COLO829 (cell line): ENCODE measurements at regions not wholly inside any gene's neighbourhood (a gene's known extent, or its start where the extent isn't known, plus 50 kb on each side); places are given as distances from the start of the nearest gene placed in this dataset.
A peak's percentile ranks its signal among the peaks of the same experiment; 100 is the strongest.
"Not testable (repeated sequence)": the region's sequence is repeated elsewhere in the genome, so short reads cannot be mapped to it uniquely, and the experiment has no call there.

Experiments used
- DNase-seq: peaks from one replicate; pipeline ENCODE4 v3.0.0; 2012; ENCODE audit warnings: low spot score

- DNase-seq: not testable (repeated sequence)
These were observed 327.7 kb downstream of the REEP3 start for GRCh38 chr10:63848871-63849270.

DNA sequence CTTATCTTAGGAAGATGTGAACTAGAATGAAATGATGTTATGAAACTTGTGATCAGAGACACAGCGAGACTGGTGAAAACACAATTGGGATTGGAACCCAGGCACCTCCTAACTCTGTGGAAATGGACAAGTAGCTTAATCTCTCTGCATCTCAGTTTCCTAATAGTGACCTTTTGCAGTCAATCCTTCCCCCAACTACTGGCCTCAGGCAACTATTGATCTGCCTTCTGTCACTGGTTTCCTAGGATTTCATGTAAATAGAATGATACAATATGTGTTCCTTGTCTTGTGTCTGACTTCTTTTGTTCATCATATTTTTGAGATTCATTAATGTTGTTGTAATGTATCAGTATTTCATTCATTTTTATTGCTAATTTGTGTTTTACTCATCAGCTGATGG lies 341.7 kb downstream of the REEP3 start:
- DNase-seq: no peak

DNA sequence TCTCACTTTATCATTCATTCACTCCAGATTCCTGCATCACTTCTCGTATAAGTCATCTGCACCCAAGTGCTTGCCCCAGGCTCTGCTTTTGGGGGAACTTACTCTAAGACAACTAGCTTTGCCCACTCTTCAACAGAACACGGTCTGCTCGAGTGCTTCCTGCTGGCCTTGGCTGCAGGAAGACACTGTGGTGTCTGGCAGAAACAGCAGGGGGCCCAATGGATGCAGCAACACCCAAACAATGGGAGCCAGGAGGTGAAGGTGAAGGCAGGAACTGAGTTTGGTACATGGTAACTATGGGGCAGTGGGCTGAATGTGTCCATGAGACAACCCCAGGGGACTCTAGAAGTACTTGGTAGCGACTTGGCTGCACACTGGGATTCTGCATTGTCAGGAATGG lies 344.0 kb downstream of the REEP3 start:
- no peak for DNase-seq

DNA sequence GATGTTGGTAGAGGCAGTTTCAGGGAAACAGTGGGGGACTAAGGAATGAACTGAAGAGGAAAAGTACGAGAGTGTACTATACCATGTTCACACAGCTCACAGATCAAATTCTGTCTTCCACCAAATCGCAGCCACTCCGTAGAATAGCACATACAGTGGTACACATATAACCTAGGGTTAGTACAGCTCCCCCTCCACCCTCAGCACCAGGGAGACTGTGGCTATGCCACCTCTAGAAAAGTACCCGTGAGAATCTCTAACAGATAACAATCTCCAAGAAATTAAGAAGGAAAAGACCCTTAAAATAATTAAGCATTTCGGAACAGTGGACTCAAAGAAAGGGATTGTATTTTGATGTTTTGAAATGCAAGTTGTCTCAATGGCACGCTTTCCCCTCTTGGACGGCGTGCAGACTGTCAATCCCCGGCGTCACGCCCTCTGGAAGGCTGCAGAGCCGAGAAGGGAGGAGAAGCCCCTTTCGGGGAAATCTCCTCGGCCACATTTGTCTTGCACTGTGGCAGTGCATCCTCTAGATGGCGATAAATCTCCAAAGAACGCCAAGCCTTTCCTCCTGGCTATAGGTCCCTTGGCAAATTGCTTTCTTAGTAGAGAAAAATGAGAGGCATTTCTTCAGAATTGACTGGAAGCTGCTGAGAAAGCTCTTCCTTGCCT lies 345.0 kb downstream of the REEP3 start:
- DNase-seq: peak; percentile 72

- no peak for DNase-seq
These were observed 345.5 kb downstream of the REEP3 start for GRCh38 chr10:63866747-63867140.

- no peak for DNase-seq
These were observed 357.2 kb downstream of the REEP3 start for GRCh38 chr10:63878428-63878827.

- no peak for DNase-seq
These were observed 362.7 kb downstream of the REEP3 start for GRCh38 chr10:63883861-63884260.

DNA sequence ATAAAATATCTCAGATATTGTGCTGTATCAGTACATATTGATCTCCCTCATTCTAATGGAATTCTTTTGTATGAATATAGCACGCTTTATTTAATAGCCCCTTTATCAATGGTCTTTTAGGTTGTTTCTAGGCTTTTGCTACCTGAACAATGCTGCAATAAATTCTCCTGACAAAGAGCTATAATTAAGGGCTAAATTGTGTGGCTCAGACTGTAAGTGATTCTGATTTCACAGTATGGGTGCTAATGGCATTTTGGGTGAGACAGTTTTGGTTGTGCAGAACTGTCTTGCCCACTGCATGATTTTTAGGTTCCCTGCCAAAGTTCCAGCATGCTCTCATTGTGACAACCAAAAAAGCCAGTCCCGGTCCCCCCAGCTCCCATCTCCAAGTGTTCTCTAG lies 363.2 kb downstream of the REEP3 start:
- DNase-seq: no peak

DNA sequence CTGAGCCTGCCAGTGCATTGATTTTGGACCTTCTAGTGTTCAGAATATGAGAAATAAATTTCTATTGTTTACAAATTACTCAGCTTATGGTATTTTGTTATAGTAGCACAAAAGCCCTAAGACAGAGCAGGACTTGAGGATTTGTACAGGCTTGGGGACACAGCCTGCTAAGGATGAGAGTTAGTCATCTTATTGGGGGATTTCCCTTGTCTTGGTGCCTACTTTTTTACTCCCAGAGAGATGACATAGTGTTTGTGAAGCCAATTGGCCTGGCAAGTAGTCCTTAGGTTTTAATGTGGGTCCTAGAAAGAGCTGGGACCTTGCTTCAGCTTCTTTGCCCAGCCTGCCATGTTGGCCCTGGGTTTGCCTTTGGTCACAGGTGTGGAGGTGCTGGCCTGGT lies 364.0 kb downstream of the REEP3 start:
- DNase-seq: no peak

GRCh38 chr10:63886281-63887022 lies 365.3 kb downstream of the REEP3 start:
- DNase-seq: no peak

DNA sequence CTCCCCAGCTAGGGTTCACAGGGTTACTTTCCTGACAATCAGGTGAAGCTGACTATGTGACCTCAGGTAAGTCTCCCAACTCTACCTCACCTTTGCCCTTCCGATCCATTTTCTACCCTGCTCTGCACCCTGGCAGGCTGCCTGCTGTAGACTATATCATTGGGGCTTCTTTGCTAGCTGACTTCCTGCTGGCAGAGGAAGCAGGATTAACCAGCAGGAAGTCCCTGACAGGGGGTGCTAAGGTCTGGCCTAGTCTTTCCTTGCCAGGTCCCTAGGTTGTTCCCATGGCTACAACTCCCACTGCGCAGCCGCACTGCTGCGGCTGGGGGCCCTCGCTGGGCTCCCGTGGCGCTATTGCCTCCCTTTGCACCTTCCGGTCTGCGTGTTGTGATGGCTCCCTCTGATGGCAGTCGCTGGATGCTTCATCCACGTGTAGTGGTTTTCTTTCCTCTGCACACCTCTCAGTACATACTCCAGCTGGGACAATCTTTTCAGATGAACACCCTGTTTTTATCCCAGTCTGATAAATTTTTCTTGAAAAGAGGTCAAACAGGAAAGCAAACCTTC lies 365.9 kb downstream of the REEP3 start:
- no peak for DNase-seq

DNA sequence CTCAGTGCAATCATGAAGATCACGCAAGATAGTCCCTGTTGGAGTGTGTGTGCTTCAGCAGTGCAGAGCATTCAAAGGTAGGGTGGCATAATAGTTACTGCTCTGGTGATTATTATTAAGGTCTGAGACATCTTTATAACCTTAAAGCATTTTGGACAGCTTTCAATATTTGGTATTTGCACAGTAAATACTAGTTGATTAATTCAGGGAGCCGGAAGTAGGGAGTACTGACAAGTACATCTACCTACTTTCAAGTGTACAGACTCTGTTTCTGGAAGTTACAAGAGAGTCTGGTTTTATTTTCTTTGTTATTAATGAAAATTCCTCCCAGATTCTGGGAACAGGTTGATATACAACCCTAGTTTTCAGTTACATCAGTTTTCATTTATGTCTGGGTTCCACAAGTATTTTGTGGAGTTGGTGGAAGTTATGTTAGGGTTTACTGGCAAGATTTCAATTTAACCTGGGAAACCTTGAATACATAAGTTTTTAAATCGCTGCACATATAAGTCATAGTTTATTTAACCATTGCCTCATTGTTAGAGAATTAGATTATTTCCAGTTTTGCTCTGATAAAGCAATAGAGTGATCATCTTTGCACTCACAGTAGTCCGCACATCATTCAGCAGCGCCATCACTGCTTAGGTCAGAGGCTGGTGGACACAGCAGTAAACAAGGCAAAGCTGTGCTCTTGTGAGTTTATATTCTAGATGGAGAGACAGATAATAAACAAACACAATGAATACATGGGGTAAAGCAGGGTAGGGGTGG lies 366.6 kb downstream of the REEP3 start:
- no peak for DNase-seq

- no peak for DNase-seq
These were observed 368.6 kb downstream of the REEP3 start for GRCh38 chr10:63889803-63890202.

GRCh38 chr10:63896992-63897391 lies 375.8 kb downstream of the REEP3 start:
- DNase-seq: no peak

DNA sequence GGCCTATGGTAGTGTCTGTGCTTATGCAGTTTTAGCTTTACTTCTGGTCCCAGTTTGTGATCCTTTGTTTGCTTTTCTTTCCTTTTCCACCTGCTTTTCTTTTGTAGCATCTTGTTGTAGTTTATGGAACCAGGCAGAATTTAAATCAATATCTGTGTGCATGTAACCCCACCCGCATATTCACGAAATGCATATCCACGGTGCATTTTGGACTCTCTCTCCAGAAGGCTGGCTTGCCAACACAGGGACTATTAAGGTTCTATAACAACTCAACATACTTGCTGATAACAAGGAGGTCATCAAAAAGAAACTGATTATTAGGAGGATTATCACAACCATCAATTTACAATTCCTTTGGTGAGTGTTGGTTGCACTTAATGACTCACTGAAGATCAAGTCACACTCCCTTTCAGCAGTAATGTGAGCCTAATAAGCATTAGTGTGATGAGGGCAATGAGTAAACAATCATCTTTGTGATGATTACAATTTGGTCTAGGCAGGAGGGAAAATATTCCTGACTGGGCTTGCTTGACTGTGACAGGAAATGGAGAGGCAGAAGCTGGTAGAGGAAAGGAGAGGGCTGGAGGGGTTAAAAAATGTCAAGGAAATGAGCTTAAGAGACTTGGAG lies 378.6 kb downstream of the REEP3 start:
- no peak for DNase-seq

DNA sequence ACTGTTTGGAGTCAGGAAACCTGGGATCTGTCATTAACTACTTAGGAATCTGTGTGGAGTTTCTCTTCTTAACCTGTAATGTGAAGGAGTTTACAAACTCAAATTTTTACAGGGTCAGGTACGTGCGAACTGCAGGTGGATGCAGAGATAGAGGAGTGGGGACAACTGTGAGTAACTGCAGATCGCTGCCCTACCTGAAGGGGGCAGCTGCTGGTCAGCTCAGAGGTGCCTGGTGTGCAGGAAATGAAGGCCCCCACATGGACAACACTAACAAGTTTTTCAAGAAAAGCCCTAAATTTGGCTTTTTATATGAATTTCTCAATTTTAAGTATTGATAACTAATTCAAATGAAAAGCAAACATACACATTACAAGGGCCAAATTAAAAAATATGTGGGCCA lies 380.0 kb downstream of the REEP3 start:
- DNase-seq: no peak

- no peak for DNase-seq
These were observed 380.7 kb downstream of the REEP3 start for GRCh38 chr10:63901881-63902280.

DNA sequence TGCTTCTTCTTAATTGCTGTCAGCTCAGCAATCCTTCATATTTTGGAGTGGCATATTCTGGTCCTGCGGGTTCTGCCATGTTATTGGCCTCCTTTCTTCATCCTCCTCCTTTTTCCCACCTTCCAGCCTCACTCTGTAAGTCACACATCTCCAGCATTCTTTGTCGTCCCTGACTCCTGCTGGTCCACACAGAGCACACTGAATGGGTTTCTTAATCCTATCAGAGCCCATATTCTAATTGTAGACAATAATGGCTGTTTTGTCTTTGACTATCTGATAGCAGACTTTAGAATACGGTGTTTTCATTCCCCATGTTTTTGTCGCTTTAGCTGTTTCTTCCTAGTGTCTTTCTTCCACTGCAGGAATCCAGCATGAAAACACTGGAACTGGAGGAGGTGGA lies 389.6 kb downstream of the REEP3 start:
- no peak for DNase-seq

GRCh38 chr10:63915240-63915639 lies 394.0 kb downstream of the REEP3 start:
- no peak for DNase-seq

DNA sequence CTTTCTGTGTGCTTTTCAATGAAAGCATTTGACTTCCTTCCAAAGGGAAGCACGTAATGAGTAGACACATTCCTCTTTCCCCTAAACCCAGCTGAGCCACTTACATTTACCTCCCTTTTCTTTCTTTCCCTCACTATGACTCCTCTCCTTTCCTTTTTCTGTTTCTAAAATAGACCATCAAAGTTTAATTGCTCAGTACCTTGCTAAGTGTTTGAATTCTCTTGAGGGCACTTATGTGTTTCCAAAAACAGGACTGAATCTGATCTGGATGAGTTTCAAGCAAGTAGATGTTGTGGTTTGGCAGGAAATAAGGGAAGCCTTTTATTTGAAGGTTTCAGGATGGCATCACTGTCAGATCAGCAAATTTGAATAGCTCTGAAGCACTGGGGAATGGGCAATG lies 396.2 kb downstream of the REEP3 start:
- peak; percentile 43 for DNase-seq

DNA sequence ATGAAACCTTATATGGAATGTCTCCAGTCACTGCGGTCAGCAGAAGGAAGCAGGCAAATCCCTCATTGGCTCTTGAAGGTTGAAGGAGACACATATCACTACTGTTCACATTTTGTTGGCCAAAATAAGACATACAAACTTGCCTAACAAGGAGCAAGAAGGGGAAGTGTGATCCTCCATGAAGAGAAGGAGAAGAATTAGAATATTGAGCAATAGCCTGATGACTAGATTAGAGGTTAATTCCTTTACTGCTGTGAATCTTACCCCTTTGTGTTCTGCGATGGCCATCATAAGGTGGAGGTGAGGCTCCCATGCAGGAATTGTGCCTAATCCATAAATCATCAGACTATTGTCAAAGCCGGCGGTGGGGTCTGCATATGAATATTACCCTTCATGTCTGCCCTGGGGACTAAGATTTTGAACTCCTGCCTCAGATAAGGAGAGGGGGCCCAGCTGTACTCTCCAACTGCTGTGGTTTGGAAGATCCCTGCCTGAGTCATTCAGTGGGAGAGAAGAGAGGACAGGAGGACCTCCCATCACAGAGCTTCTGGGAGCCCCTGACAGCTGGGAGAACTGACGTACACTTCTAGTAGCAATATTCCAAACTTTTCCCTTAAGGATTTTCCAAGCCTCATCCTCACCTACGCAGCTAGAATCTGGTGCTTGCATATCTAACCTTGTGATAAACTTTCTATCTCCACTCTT lies 398.5 kb downstream of the REEP3 start:
- no peak for DNase-seq

GRCh38 chr10:63920926-63921325 lies 399.7 kb downstream of the REEP3 start:
- DNase-seq: no peak
